ENCODE measurements at regions not wholly inside any gene's neighbourhood (a gene's known extent, or its start where the extent isn't known, plus 50 kb on each side); places are given as distances from the start of the nearest gene placed in this dataset.
"Not testable (repeated sequence)": the region's sequence is repeated elsewhere in the genome, so short reads cannot be mapped to it uniquely, and the experiment has no call there.

DNA sequence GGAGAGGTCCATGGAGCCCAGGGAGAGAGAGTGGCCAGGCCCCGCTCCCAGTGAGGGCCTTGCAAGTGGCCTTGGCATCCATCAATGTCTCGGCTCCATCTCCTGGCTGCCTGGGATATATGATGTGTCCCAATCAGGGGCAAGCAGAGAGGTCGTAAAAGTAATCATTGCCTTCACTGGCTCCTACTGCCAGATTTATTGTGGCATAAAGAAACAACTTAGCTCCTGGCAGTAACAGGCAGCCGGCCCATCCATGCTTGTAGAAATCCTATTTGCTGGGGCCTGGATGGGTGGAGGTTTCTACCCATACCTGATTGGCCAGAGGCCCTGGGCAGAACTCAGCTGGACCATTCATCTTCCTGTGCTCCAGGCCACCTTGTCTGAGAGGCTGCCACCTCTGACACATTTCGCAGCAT lies 272.6 kb downstream of the MATN1 start:
- DNase-seq: no peak

DNA sequence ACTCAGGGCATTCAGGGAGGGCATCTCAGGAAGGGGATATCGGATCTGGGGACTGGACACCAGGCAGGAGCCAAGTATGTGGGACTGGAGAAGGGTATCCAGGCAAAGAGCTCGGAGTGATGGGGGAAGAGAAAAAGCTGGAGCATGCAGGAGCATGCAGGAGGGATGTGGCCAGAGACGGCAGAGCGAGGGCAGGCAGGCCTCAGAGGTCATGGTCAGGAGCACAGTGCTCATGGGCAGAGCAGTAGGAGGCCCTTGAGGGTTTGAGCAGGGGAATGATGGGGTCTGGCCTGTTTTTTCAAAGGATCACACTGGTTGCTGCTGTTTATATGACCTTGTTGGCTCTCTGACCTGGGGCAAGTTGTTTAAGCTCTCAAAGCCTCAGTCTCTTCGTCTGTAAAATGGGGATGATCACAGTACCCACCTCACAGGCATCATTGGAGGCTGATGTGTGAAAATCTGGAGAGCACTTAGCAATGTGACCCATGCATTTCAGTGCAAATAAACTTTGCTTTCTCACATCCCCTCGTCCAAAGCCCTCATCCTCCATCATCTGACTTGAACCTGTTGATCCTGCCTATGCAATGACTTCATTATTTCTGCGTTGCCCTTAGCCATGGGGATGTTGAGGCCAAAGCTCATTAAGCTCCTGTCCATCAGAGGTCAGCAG lies 273.1 kb downstream of the MATN1 start:
- DNase-seq: no peak

DNA sequence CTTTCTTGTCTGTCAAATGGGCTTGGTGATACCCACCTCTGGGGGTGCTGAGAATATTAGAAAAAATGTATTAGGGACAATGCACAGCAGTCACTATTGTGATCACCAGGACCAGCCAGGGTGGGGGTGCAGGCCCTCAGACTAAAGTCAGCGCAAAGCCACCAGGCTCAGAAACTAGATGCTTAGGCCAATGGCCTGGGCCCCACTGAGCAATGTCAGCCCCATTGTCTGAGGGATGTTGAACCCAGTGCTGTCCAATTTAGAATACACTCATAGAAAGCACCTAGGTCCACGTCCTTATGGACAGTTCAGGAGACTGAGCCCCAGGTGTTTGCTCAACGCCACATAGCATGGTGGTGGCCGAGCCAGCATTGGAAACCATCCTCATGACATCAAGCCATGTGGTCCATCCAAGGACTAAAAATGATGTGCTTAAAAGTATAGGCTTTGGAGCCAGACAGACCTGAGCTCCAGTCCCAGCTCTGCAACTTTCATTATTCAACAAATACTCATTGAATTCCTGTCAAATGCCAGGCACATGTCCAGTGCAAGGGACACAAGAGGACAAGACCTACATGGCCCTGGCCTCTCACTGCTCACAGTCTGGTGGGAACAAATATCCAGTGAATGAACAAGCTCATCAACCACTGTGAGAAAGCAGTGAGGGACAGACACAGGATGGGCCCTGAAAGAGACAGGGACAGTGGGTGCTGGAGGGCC lies 273.8 kb downstream of the MATN1 start:
- no peak for DNase-seq

DNA sequence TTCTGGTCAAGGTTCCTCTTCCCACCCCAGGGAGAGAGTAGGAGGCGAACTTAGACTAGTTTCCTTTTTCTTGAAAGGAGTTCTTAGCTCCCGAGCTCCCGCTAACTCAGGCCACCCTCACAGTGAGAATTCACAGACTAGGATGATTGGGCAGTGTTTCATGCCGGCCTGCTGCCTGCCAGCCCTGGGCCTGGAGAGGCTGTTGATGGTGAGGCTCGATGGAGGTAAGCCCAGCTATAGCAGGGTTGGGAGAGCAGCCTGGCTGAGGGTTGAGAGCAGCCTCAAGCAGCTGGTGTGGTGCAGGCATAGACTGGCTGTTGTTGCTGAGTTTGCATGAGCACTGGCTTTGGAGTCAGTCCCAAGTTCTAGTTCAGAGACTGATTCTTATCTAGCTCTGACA lies 274.4 kb downstream of the MATN1 start:
- DNase-seq: no peak

DNA sequence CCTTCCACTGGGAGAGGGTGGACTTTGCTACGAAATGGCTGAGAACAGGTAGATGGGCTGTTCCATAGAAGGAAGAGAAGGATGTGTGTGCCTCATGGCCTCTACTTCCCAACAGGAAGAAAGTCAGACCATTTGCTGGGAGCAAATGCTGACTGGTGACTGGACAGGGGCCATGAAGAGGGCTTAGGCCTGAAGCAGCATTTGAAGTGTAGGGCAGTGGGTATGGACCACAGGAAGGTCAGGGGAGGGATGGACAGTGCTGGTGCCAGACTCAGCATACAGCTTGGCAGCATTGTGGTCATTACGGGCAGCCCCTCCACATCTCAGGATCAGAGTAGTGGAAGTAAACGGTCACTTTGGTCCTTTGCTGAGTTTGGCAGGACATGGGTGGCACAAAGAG lies 275.7 kb downstream of the MATN1 start:
- no peak for DNase-seq

DNA sequence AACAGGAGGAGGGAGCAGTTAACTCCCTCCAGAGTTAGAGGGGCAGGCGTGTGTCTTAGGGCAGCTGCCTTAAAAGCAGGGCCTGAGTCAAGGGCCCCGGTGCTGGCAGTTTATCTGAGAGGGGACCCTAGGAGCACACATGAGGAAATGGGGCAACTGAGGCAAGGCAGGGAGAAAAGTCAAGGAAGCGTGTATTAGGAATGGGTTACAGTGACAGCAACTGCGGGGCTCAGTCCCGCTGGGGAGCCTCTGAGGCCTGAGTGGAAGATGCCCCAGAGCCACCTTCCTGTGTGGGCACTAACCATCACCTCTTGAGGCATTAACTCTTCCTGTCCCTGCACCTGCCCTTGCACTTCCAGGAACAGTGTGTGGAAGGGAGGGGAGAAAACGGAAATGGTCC lies 276.3 kb downstream of the MATN1 start:
- no peak for DNase-seq

DNA sequence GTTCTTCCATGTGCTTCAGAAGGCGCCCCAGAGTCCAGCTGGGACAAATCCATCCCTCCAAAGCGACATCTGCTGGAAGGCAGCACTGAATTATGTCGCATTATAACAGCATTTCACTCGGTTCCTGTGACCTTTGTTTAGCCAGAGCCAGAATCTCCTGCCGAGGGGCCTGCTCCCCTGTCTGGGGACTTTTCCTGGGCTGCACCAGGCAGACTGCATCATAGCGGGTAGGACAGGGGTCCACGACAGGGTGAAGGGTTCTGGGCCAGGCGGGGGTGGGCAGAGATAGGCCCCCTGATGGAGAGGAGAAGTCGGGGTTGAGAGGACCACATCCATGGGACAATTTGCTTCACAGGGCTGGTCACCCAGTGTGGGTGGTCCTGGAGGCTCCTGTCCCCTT lies 276.9 kb downstream of the MATN1 start:
- DNase-seq: no peak

DNA sequence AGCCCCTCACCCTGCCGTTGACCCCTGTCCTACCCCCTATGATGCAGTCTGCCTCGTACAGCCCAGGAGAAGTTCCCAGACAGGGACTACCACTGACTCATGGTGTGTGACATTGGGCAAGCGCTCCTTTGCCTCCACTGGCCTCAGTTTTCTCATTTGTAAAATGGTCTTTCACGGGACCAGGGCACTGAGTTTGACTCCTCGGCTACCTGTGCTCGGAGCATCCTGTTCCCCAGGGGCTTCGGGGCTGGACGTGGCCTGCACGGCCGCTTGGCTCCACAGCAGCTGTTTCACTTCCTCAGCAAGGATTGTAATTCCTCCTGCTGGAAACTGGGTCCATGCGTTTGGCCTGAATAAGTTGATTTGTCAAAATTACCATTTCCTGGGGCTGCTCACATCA lies 277.3 kb downstream of the MATN1 start:
- no peak for DNase-seq

DNA sequence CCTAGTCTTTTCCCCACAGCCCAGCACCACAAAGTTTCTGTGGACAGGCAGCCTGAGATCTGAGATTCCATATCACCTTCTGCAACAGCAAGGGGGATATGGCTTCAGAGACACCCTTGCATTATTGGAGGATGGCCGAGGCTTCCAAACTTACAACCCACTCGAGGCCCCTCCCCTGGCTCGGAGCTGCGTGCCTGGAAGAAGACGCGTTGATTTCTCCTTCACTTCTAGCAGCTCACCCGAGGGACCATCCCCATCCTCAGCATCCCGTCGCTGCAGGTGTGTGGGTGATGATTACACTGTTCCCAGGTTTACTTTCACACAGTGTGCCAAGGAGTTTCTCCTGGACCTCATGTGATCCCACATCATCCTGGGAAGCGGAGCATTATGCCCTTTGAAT lies 277.9 kb downstream of the MATN1 start:
- DNase-seq: no peak

DNA sequence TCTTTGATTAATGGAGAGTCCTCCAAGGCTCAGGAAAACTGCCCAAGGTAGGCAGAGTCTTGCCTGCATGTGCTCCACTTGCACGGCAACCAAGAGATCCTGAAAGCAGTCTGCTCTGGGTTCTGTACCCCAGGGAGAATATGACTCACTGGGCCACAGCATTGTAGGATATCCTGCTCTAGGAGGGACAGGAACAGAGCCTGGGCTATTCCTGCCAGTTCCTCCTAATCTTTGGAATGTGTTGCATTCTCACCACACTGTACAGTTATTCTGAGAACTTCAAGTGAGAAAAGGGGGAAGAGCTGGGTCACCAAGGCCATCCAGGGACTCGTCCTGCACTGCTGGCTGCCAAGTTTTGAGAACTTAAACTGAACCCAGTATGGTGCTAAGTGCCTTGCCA lies 278.5 kb downstream of the MATN1 start:
- DNase-seq: no peak

DNA sequence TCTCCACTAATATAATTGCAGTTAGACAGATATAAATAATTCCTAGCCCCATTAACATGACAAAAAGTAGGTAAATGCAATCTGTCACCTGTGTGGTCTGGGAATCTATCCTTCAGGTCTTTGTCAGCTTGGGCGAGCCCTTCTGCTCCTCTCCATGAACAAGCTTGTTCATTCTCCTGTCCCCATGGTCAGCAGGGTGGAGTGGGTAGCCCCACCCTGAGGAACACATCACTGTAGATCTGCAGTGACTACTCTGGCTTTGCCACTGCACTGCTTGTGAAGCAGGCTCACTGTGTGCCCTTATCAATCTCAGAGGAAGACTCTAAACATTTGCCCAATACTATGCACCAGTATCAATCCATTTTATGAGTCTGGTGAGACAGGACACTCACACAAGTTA lies 279.0 kb downstream of the MATN1 start:
- DNase-seq: no peak

DNA sequence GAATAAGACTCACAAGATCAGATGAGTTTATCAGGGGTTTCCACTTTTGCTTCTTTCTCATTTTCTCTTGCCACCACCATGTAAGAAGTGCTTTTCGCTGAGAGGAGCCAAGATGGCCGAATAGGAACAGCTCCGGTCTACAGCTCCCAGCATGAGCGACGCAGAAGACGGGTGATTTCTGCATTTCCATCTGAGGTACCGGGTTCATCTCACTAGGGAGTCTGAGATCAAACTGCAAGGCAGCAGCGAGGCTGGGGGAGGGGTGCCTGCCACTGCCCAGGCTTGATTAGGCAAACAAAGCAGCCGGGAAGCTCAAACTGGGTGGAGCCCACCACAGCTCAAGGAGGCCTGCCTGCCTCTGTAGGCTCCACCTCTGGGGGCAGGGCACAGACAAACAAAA lies 285.1 kb downstream of the MATN1 start:
- not testable (repeated sequence) for DNase-seq

DNA sequence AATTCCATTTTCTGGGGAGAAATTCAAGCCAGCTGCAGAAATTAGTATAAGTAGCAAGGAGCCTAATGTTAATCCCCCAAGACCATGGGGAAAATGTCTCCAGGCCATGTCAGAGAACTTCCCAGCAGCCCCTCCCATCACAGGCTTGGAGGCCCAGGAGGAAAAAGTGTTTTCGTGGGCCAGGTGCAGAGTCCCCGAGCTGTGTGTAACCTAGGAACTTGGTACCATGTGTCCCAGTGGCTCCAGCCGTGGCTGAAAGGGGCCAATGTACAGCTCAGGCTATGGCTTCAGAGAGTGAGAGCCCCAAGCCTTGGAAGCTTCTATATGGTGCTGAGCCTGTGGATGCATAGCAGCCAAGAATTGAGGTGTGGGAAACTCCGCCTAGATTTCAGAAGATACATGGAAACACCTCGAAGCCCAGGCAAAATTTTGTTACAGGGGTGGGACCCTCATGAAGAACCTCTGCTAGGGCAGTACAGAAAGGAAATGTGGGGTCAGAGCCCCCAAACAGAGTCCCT lies 286.3 kb downstream of the MATN1 start:
- no peak for DNase-seq

DNA sequence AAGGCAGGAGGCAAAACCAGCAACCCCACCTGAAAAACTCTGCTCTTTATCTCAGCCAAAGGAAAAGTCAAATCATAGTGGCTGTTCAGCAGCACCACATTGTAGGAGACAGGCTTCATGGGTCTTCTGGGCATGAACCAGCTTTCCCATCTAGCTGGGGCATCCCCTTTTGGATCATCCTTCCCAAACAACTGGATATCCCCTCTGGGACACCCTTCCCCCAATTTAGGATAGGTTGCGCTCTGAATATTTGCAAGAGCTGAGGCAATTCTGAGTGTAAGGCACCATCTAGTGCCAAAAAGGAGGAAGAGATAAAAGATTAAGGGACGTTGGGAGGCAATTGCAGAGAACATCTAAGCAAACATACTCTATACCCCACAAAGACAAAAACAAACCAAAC lies 295.8 kb downstream of the MATN1 start:
- no peak for DNase-seq

DNA sequence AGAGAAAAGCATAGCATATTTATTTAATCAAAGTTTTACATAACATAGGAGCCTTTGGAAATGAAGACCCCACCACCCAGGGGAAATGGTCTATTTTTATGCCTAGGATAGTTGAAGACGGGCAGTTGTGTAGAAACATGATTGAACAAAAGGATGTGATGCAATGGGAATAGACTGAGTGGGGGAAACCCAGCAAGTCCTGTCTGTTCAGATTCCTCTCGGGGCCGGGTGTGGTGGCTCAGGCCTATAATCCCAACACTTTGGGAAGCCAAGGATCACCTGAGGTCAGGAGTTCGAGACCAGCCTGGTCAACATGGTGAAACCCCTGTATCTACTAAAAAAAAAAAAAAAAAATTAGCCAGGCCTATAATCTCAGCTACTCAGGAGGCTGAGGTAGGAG lies 298.3 kb downstream of the MATN1 start:
- DNase-seq: no peak

DNA sequence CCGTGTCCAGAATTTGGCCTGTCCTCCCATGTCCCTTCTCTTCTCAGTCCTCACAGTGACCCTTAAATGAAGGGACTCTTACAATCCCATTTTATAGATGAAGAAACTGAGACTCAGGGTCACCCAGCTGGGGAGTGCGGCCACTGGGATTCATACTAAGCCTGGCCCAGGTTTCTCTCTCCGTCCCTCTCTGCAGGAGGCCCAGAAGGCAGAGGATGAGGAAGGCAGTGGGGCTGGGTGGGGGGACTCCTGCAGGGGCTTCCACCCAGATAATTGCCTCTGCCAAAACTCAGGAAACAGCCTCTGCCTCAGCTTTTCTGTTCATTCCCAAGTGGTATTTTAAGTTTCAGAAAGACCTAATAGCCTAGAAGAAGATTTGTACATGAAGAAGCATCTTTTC lies 299.8 kb downstream of the MATN1 start:
- no peak for DNase-seq

DNA sequence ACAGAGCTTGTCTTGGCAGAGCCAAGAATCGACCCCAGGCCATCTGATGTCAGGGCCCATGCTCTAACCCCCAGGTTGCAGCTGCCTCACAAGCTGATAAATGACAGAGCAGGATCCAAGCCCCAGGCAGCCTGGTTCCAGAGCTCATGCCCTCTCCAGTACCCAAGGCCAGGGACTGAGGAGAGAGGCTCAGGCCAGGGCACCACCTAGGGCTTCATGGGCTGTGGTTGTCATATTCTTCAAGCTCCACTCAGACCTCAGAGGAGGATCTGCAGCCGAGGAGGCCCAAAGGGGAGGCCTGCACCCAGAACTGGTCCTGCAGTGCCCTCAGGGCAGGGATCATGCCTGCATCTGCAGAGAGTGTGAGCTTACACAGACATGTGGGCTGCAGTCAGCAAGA lies 301.1 kb downstream of the MATN1 start:
- no peak for DNase-seq

DNA sequence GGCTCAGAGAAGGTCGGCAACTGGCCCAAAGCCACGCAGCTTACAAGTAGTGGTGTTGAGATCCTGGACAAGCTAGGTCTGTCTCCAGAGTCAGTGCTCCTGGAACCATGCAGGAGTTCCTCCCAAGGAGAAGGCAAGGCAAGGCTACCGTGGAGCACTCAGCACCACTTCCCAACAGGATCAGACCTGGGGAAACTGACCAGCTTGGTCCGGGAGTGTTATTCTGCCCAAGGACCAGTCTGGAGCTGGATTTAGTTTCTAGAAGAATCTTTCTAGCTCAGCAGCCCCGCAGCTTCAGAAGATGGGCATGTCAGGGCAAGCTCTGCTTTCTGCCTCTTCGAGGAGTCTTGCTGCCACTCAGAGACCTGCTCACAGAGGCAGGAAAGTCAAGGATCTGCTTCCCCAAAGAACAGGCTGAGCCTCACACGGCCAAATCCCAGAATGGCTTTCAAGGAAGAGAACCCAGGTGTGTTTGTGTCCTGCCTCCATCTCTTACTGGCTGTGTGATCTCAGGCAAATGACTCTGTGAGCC lies 302.8 kb downstream of the MATN1 start:
- no peak for DNase-seq

DNA sequence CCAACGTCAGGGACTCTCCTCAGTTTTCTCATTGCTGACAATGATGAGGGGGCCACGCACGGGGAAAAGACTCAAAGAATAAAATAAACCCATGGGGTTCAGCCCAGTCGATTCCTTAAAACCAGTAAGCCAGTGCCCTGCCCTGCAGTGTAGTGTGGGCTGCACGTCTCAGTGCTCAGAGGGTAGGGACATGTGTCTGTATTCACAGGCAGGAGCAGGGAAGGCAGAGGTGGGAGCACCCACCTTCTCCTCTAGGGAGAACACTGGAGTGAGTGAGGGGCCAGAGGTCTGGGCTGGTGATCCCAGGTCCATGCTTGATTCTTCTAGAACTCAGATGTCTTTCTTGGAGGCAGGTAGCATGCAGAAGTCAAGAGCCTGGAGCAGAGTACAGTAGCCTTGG lies 303.6 kb downstream of the MATN1 start:
- DNase-seq: no peak

DNA sequence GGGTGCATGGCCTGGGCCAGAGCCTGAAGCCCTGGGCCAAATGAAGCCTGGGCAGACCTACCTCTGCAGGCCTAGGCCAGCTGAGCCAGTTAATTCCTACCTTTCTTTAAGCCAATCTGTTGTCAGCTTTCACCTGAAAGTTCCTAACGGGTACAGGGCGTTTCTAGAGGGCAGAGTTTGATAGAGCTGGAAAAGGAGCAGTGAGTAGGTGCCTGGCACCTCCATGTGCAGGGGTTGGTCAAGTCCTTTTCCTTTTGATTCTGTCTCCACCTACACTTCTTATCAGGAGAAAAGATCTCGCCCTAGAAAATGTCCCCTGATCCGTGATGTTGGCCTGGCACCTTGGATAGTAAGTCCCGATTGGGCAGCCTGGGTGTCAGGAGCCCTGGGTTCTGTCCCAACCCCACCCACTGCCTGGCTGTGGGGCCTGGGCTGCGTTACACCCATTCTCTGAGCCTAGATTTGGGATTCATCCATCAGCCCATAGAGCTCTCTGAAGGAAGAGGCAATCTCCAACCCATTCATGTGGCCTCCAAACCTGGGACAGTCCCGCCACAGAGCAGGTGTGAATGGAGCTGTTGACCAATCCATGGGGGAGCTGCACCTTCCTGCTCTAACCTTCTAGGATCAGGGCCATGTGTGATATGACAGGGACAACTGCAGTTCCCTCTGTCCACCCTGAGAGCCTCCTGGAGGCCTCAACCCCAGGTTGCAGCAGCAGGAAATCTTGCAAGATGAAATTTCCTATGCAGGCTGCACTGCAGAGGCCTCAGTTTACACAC lies 304.3 kb downstream of the MATN1 start:
- DNase-seq: no peak

DNA sequence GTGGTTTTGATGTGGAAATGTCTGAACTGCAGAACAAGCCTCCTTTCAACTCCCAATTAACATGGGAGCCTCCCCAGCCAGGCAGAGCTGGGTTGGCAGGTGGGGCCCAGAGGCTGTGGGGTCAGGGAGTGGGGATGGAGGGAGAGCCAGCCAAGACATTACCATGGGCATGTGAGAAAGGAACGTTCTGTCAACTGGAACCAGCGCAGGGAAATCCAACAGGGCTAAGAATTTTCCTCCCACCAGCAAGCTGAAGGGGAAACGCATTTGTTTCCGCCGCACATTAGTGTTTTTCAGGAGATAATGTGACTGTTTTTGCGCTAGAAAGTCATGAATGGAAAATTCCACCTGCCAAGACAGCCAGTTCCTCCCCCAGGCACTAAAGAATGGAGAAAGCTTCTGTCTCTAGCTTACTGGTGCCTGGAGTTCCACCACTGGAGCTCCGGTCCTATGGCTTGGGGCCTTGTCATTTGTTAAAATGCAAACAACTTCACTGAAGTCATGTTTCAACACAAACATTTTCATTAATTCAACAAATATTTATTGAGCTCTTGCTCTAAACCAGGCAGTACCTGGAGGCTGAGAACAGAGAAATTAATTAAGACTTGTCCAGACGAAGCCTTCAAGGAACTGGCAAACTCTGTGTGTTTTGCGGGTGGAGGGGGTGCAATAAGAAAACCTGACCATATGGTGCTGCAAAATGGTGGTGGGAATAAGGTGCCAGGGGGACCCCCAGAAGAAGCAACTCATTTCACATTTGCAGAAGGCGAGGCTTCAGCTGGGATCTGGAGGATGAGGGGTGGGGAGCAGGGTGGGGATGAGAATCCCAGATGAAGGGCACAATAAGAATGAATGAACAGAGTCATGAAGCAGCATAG lies 305.1 kb downstream of the MATN1 start:
- DNase-seq: no peak

DNA sequence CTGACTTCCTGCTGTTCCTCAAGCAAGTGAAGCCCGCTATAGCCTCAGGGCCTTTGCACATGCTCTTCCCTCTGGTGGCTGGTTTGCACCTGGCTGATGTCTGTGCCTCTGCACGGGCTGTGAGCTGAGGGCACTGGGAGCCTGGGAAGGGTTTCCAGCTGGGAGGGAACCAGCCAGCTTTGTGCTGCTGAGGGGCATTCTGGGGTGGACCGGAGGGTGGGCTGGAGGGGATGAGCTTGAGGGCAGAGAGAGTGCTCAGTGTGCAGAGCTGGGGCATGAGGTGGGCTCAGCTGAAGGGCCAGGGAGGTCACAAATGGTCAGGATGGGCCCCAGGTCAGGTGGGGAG lies 305.7 kb downstream of the MATN1 start:
- DNase-seq: no peak

All from CD4-positive, alpha-beta T cell treated with Interleukin-17A for 1 hour (primary cell).